Lower leg skin (tissue), 4 donors: ENCODE measurements at regions not wholly inside any gene's neighbourhood (a gene's known extent, or its start where the extent isn't known, plus 50 kb on each side); places are given as distances from the start of the nearest gene placed in this dataset.

ENCODE experiments used
- DNase-seq, 2 donors: peaks; one replicate each; pipeline ENCODE4 v3.0.0-alpha.2; 2019; ENCODE audit warnings: low spot score in 2 of 2
- H3K4me3 ChIP-seq: fragments of 200-600 bp; sonication (generic); 2 replicates; pipeline ENCODE4 v1.5.1; 2017; ENCODE audit warnings: mild to moderate bottlenecking, low read depth; ENCODE audit not compliant: poor library complexity, severe bottlenecking
- CTCF ChIP-seq, 3 donors: fragments of 450-650 bp; IDR thresholded peaks; one replicate each; pipeline ENCODE4 v1.5.1; 2016; ENCODE audit warnings: antibody characterized with exemption in 3 of 3, mild to moderate bottlenecking in 3 of 3, moderate library complexity in 2 of 3
- POLR2A ChIP-seq, 2 donors: fragments of 450-650 bp; IDR thresholded peaks; one replicate each; pipeline ENCODE4 v1.6.1; 2016 to 2017; ENCODE audit warnings: antibody characterized with exemption in 2 of 2, mild to moderate bottlenecking in 1 of 2, moderate library complexity in 1 of 2
- WGBS, 2 donors: methylation state at CpG; one replicate each; pipeline ENCODE4 v1.1.5; 2018; 5-methylcytosine and 5-hydroxymethylcytosine counted together
- intact Hi-C: fragments of 100-400 bp; cut with DNase I; formaldehyde crosslinking; loops from one replicate; pipeline ENCODE4 v1.15.0; 2023; ENCODE audit warnings: low total_unique reads

GRCh38 chr5:143715616-143716015, 96.3 kb upstream of the HMHB1 start:
- no peak for TF ChIP-seq CTCF (IDR thresholded peaks at IDR 0.05)
- TF ChIP-seq POLR2A (IDR thresholded peaks at IDR 0.05): no peak
- no peak overlapping the region for H3K4me3 ChIP-seq
- WGBS, 2 donors: 67 to 75% methylated on average over 3 of the region's 3 CpGs
- no peak for DNase-seq
- intact Hi-C loops: no loop called here

GRCh38 chr5:143714629-143715028, 97.3 kb upstream of the HMHB1 start:
- intact Hi-C loops: no loop called here
- WGBS, 2 donors: 68 to 73% methylated on average over 4 of the region's 4 CpGs
- no peak for TF ChIP-seq POLR2A (IDR thresholded peaks at IDR 0.05)
- no peak for TF ChIP-seq CTCF (IDR thresholded peaks at IDR 0.05)
- H3K4me3 ChIP-seq: no peak overlapping the region
- no peak for DNase-seq

GRCh38 chr5:143713047-143714003, 98.6 kb upstream of the HMHB1 start:
- DNase-seq: no peak
- TF ChIP-seq CTCF (IDR thresholded peaks at IDR 0.05): no peak
- TF ChIP-seq POLR2A (IDR thresholded peaks at IDR 0.05): no peak
- H3K4me3 ChIP-seq: no peak overlapping the region
- intact Hi-C loops: no loop called here
- 69% methylated on average over 8 of the region's 8 CpGs for WGBS, 2 donors

- intact Hi-C loops: no loop called here
- TF ChIP-seq CTCF (IDR thresholded peaks at IDR 0.05): no peak
- no peak for TF ChIP-seq POLR2A (IDR thresholded peaks at IDR 0.05)
- DNase-seq: no peak
- no peak overlapping the region for H3K4me3 ChIP-seq
- 94% methylated on average over 2 of the region's 2 CpGs for WGBS, 2 donors
Measured at GRCh38 chr5:143708672-143709071, 103.3 kb upstream of the HMHB1 start.

- no peak for DNase-seq
- intact Hi-C loops: no loop called here
- no peak overlapping the region for H3K4me3 ChIP-seq
- 25 to 54% methylated on average over 1 of the region's 1 CpG for WGBS, 2 donors
- no peak for TF ChIP-seq CTCF (IDR thresholded peaks at IDR 0.05)
- TF ChIP-seq POLR2A (IDR thresholded peaks at IDR 0.05): no peak
Measured at GRCh38 chr5:143707806-143708205, 104.2 kb upstream of the HMHB1 start.
